Testis (tissue), 2 donors: ENCODE measurements at regions not wholly inside any gene's neighbourhood (a gene's known extent, or its start where the extent isn't known, plus 50 kb on each side); places are given as distances from the start of the nearest gene placed in this dataset.

Source experiments
- DNase-seq: peaks from one replicate; pipeline ENCODE4 v3.0.0-alpha.2; 2019
- H3K27ac ChIP-seq, 2 donors: fragments of 200-600 bp; sonication (generic); one replicate each; pipeline ENCODE4 v1.5.1; 2019
- H3K27me3 ChIP-seq: fragments of 200-600 bp; sonication (generic); one replicate; pipeline ENCODE4 v1.5.1; 2019
- H3K36me3 ChIP-seq: fragments of 200-600 bp; sonication (generic); one replicate; pipeline ENCODE4 v1.5.1; 2017; ENCODE audit warnings: low read depth; ENCODE audit errors: missing control alignments
- H3K4me1 ChIP-seq: fragments of 200-600 bp; sonication (generic); one replicate; pipeline ENCODE4 v1.5.1; 2019
- H3K4me3 ChIP-seq, 2 donors: fragments of 200-600 bp; sonication (generic); one replicate each; pipeline ENCODE4 v1.5.1; 2017 to 2019
- H3K9me3 ChIP-seq: fragments of 200-600 bp; sonication (generic); one replicate; pipeline ENCODE4 v1.5.1; 2017
- CTCF ChIP-seq, 3 experiments: fragments of 450-650 bp in 2 of 3; fragments of 200-600 bp in 1 of 3; sonication (generic) in 1 of 3; IDR thresholded peaks; one replicate each; pipeline ENCODE4 v1.5.1; 2016 to 2019; ENCODE audit warnings: antibody characterized with exemption in 3 of 3, mild to moderate bottlenecking in 2 of 3, moderate library complexity in 1 of 3
- POLR2A ChIP-seq: fragments of 450-650 bp; IDR thresholded peaks from one replicate; pipeline ENCODE4 v1.6.1; 2017; ENCODE audit warnings: antibody characterized with exemption, mild to moderate bottlenecking, moderate library complexity
- WGBS, 2 donors: methylation state at CpG; one replicate each; pipeline ENCODE4 v1.1.5; 2018; 5-methylcytosine and 5-hydroxymethylcytosine counted together
- intact Hi-C: fragments of 100-400 bp; cut with DNase I; formaldehyde crosslinking; loops from one replicate; pipeline ENCODE4 v1.15.1; 2023; ENCODE audit warnings: low total_unique reads

GRCh38 chr3:43951813-43952212, 261.1 kb downstream of the ABHD5 start:
- 66 to 70% methylated on average over 4 of the region's 4 CpGs for WGBS, 2 donors
- intact Hi-C loops = no loop called here
- Histone ChIP-seq H3K27me3 (no peaks in the 10 kb centered on the region), H3K27ac (no peak overlapping the region), H3K4me1 (no peaks in the 10 kb centered on the region), H3K9me3 (no peaks in the 10 kb centered on the region), H3K4me3 (no peak overlapping the region), H3K36me3 (no peaks in the 10 kb centered on the region)
- no peak for DNase-seq
- TF ChIP-seq CTCF (IDR thresholded peaks at IDR 0.05) = no peak
- TF ChIP-seq POLR2A = no peak

GRCh38 chr3:43953380-43953779, 262.6 kb downstream of the ABHD5 start:
- no peaks in the 10 kb centered on the region for H3K4me1 ChIP-seq
- intact Hi-C loops = no loop called here
- no peaks in the 10 kb centered on the region for H3K9me3 ChIP-seq
- H3K27ac ChIP-seq = no peak overlapping the region
- DNase-seq = no peak
- WGBS, 2 donors = 80 to 81% methylated on average over 10 of the region's 10 CpGs
- H3K27me3 ChIP-seq = no peaks in the 10 kb centered on the region
- H3K36me3 ChIP-seq = no peaks in the 10 kb centered on the region
- no peak overlapping the region for H3K4me3 ChIP-seq
- TF ChIP-seq CTCF (IDR thresholded peaks at IDR 0.05) (no peak), POLR2A (no peak)

GRCh38 chr3:43953814-43954692, 263.3 kb downstream of the ABHD5 start:
- Histone ChIP-seq H3K4me1 (no peaks in the 10 kb centered on the region), H3K27me3 (no peaks in the 10 kb centered on the region), H3K4me3 (no peak overlapping the region), H3K36me3 (no peaks in the 10 kb centered on the region), H3K9me3 (no peaks in the 10 kb centered on the region), H3K27ac (no peak overlapping the region)
- no peak for TF ChIP-seq CTCF (IDR thresholded peaks at IDR 0.05)
- no peak for TF ChIP-seq POLR2A
- intact Hi-C loops = no loop called here
- WGBS, 2 donors = 82% methylated on average over 7 of the region's 7 CpGs
- no peak for DNase-seq

GRCh38 chr3:43956945-43957344, 266.2 kb downstream of the ABHD5 start:
- TF ChIP-seq POLR2A (no peak), CTCF (IDR thresholded peaks at IDR 0.05) (no peak)
- 85 to 92% methylated on average over 5 of the region's 5 CpGs for WGBS, 2 donors
- Histone ChIP-seq H3K4me1 (no peaks in the 10 kb centered on the region), H3K4me3 (no peak overlapping the region), H3K9me3 (no peaks in the 10 kb centered on the region), H3K27ac (no peak overlapping the region), H3K27me3 (no peaks in the 10 kb centered on the region), H3K36me3 (no peaks in the 10 kb centered on the region)
- intact Hi-C loops = no loop called here
- DNase-seq = no peak

- Histone ChIP-seq H3K36me3 (no peaks in the 10 kb centered on the region), H3K27ac (no peak overlapping the region), H3K4me1 (no peaks in the 10 kb centered on the region), H3K27me3 (no peaks in the 10 kb centered on the region), H3K9me3 (no peaks in the 10 kb centered on the region), H3K4me3 (no peak overlapping the region)
- intact Hi-C loops = no loop called here
- TF ChIP-seq POLR2A (no peak), CTCF (IDR thresholded peaks at IDR 0.05) (no peak)
- DNase-seq = no peak
- 49 to 55% methylated on average over 2 of the region's 2 CpGs for WGBS, 2 donors
Observed at GRCh38 chr3:43957553-43957952, 266.8 kb downstream of the ABHD5 start.
